ENCODE measurements at regions not wholly inside any gene's neighbourhood (a gene's known extent, or its start where the extent isn't known, plus 50 kb on each side); places are given as distances from the start of the nearest gene placed in this dataset.
"Not testable (repeated sequence)": the region's sequence is repeated elsewhere in the genome, so short reads cannot be mapped to it uniquely, and the experiment has no call there.

GRCh38 chr3:101999177-101999779 lies 150.0 kb downstream of the NFKBIZ start:
- DNase-seq = no peak

GRCh38 chr3:102000620-102001209 lies 151.4 kb downstream of the NFKBIZ start:
- no peak for DNase-seq

- DNase-seq = no peak
Observed at GRCh38 chr3:102002056-102002455, 152.7 kb downstream of the NFKBIZ start.

GRCh38 chr3:102004561-102004960 lies 155.2 kb downstream of the NFKBIZ start:
- no peak for DNase-seq

GRCh38 chr3:102005551-102005950 lies 156.2 kb downstream of the NFKBIZ start:
- DNase-seq = no peak

- DNase-seq = no peak
Observed at GRCh38 chr3:102006812-102007485, 157.6 kb downstream of the NFKBIZ start.

GRCh38 chr3:102008436-102008835 lies 159.1 kb downstream of the NFKBIZ start:
- not testable (repeated sequence) for DNase-seq

- no peak for DNase-seq
Observed at GRCh38 chr3:102016417-102016816, 167.1 kb downstream of the NFKBIZ start.

GRCh38 chr3:102017784-102018183 lies 168.5 kb downstream of the NFKBIZ start:
- DNase-seq = no peak

GRCh38 chr3:102018551-102018950 lies 169.2 kb downstream of the NFKBIZ start:
- no peak for DNase-seq

GRCh38 chr3:102020735-102021134 lies 171.4 kb downstream of the NFKBIZ start:
- no peak for DNase-seq

- no peak for DNase-seq
Observed at GRCh38 chr3:102024270-102024904, 175.1 kb downstream of the NFKBIZ start.

GRCh38 chr3:102025606-102026270 lies 176.4 kb downstream of the NFKBIZ start:
- no peak for DNase-seq

GRCh38 chr3:102026656-102027055 lies 177.3 kb downstream of the NFKBIZ start:
- no peak for DNase-seq

- DNase-seq = no peak
Observed at GRCh38 chr3:102030661-102031060, 181.3 kb downstream of the NFKBIZ start.

- DNase-seq = no peak
Observed at GRCh38 chr3:102031834-102032233, 182.5 kb downstream of the NFKBIZ start.

GRCh38 chr3:102032491-102033383 lies 183.4 kb downstream of the NFKBIZ start:
- DNase-seq = no peak

- no peak for DNase-seq
Observed at GRCh38 chr3:102034639-102035451, 185.5 kb downstream of the NFKBIZ start.

GRCh38 chr3:102036017-102036416 lies 186.7 kb downstream of the NFKBIZ start:
- no peak for DNase-seq

- DNase-seq = no peak
Observed at GRCh38 chr3:102036472-102036871, 187.2 kb downstream of the NFKBIZ start.

- DNase-seq = no peak
Observed at GRCh38 chr3:102037209-102037608, 187.9 kb downstream of the NFKBIZ start.
